ENCODE measurements at regions not wholly inside any gene's neighbourhood (a gene's known extent, or its start where the extent isn't known, plus 50 kb on each side); places are given as distances from the start of the nearest gene placed in this dataset.

DNA sequence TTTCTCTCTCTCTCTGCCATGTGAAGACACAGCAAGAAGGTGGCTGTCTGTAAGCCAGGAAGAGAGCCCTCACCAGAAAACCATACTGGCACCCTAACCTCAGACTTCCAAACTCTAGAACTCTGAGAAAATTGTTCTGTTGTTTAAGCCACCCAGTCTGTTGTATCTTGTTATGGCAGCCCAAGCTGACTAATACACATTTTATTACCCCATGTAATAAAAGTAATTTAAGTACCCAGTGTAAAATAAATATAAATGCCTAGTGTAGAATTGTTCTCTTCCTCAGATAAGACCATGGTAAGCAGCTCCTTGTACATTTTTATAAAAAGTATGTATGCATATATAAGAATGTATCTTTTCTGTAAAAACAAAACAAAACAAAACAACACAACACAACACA, 119.7 kb downstream of the DTL start:
- Histone ChIP-seq H3K4me3 (no peak overlapping the region), H3K27me3 (no peaks in the 10 kb centered on the region), H4K20me1 (no peaks in the 10 kb centered on the region), H3K9me3 (replicated peaks in 1 of 11) (peaks cover 0 to 18% (median 10%) of the 10 kb centered on the region in 11 experiments; a peak in 13 of 22 replicates), H3K4me2 (no peak overlapping the region), H3K27ac (no peak overlapping the region), H3K4me1 (peaks cover 10 to 33% (median 25%) of the 10 kb centered on the region in 10 experiments), H3K9ac (no peak overlapping the region), H3K36me3 (no peaks in the 10 kb centered on the region)
- TF ChIP-seq Cebpa-rat (IDR thresholded peaks at IDR 0.05), result no peak

DNA sequence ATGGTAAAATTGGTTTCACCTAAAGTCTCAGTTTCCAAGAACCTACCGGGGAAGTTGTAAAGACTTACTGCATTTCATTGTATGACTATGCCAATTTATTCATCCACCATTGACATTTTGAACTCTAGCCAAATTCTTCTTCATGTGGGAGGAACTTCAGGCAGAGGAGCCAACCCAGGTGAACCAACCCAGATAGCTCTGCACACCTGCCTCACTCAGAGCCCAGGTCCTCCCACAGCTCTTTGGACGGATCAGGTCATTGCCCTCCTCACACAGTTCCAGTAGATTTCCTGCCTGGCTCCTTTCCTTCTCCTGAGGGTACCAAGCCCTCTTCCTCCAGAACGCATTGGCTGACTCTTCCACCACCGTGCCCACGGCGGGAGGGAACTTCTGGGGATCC, 121.7 kb downstream of the DTL start:
- Histone ChIP-seq H3K36me3 (no peaks in the 10 kb centered on the region), H3K27me3 (no peaks in the 10 kb centered on the region), H3K4me3 (no peak overlapping the region), H3K4me2 (no peak overlapping the region), H3K9ac (no peak overlapping the region), H3K9me3 (replicated peaks in 1 of 11) (peaks cover 0 to 18% (median 10%) of the 10 kb centered on the region in 11 experiments; a peak in 13 of 22 replicates), H4K20me1 (no peaks in the 10 kb centered on the region), H3K4me1 (peaks cover 22 to 32% (median 27%) of the 10 kb centered on the region in 10 experiments), H3K27ac (no peak overlapping the region)
- TF ChIP-seq Cebpa-rat (IDR thresholded peaks at IDR 0.05), result no peak

DNA sequence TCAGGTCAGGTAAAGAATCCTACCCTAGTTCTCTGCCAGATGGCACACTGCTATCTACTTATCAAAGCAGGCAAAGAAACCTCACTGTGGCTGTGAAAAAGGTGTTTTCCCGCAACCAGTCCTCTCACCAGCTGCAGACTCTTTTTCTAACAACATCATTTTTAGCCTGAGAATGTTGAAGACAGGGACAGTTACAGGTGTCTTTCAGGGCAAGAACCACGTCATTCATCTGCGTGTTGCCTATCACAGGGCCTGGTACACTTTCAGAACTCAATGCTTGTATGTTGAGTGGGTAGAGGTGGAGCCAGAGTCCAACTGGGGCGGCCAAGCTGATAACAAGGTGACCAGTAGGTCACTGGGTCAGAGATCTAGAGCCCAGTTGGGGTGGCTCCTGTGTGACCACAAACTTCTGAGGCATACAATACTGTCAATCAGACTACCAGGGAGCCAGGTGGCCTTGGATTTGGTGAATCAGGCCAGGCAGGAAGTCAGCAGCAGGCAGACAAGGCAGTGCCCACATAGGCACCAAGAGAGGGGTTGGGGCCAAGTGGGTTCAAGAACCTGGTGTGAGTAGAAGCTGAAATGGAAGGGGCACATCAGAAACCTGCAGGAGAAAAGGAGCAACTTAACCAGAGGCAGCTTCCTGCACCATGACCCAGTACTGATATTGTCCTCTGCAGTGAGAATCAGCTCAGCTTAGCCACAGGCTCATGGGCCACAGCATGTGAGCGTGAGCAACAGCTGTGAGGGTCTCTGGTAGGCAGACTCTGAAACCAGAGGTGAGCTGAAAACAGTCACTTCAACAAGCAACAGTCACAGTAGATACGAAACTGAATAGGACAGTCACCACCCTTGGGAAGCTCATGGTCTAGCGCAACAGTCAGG, 123.6 kb downstream of the DTL start:
- Histone ChIP-seq H4K20me1 (no peaks in the 10 kb centered on the region), H3K9ac (no peak overlapping the region), H3K4me3 (no peak overlapping the region), H3K27me3 (no peaks in the 10 kb centered on the region), H3K4me2 (peak overlapping the region in 8 of 11 experiments; percentile 12 to 49 (median 30); a peak in 9 of 22 replicates), H3K36me3 (no peaks in the 10 kb centered on the region), H3K4me1 (peaks cover 23 to 47% (median 36%) of the 10 kb centered on the region in 10 experiments), H3K9me3 (replicated peaks in 1 of 11) (peaks cover 0 to 11% (median 8%) of the 10 kb centered on the region in 11 experiments; a peak in 13 of 22 replicates), H3K27ac (no peak overlapping the region)
- no peak for TF ChIP-seq Cebpa-rat (IDR thresholded peaks at IDR 0.05)

DNA sequence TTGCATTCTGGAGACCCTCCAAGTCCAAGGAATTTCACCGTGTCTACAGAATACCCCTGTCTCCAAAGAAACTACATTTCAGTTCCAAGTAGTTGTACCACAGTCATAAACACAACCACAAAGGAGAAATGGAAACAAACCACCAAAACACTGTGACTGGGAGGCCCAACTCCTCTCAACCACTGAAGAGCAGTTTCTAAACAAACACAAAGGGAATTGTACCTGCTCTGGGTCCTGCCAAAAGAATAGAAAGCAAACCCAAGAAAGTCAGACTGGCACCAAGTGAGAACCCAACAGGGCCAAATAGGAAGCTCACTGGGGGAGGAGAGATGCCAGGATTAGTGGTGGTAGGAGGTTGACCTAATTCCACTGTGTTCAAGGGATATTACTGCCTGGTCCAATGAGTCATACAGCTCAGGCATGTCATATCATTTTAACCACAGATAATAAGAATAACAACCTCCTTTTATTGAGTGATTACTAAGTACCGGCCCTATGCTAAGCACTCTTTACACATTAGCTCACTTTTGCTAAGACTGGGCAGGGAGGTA, 123.9 kb upstream of the PPP2R5A start:
- Histone ChIP-seq H3K4me2 (peak overlapping the region; percentile 28 to 81 (median 68)), H3K4me3 (no peak overlapping the region), H3K4me1 (peaks cover 23 to 54% (median 44%) of the 10 kb centered on the region in 10 experiments), H3K9me3 (replicated peaks in 1 of 11) (peaks cover 0 to 8% (median 4%) of the 10 kb centered on the region in 11 experiments; a peak in 6 of 22 replicates), H3K27ac (0 out of 22 replicates have a peak overlapping the region, but pooled peaks of 1 of the 11 experiments have one; percentile 37), H3K9ac (no peak overlapping the region), H3K27me3 (no peaks in the 10 kb centered on the region), H4K20me1 (no peaks in the 10 kb centered on the region), H3K36me3 (no peaks in the 10 kb centered on the region)
- no peak for TF ChIP-seq Cebpa-rat (IDR thresholded peaks at IDR 0.05)

DNA sequence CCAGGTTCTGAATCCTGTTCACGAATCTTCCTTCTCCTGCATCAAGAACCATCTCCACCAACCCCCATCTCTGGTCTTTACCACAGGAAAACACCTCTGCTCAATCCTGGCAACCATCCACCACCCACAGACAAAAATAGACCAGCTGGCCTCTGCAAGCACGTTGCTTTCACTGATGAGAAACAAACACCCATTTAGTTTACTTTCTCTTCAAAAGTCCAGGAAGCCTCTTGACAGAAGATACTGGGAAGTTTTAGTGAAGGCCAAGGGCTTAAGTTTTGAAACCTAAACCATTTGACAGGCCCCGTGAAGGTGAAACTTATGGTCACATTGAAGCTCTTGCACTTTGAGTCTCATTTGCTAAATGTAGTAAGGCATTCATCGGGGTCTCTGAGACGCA, 122.6 kb upstream of the PPP2R5A start:
- no peak for TF ChIP-seq Cebpa-rat (IDR thresholded peaks at IDR 0.05)
- Histone ChIP-seq H3K36me3 (no peaks in the 10 kb centered on the region), H3K4me3 (peak overlapping the region in 1 of 10 experiments; percentile 21; a peak in 1 of 20 replicates), H3K4me1 (peaks cover 34 to 68% (median 56%) of the 10 kb centered on the region in 10 experiments), H3K9ac (peak overlapping the region in 2 of 11 experiments; percentile 9 to 11; a peak in 1 of 22 replicates), H3K27ac (peak overlapping the region in 4 of 11 experiments; percentile 2 to 43 (median 25); a peak in 6 of 22 replicates), H3K4me2 (peak overlapping the region; percentile 6 to 81 (median 69)), H4K20me1 (no peaks in the 10 kb centered on the region), H3K27me3 (no peaks in the 10 kb centered on the region), H3K9me3 (replicated peaks in 1 of 11) (peaks cover 0 to 8% (median 4%) of the 10 kb centered on the region in 11 experiments; a peak in 6 of 22 replicates)

DNA sequence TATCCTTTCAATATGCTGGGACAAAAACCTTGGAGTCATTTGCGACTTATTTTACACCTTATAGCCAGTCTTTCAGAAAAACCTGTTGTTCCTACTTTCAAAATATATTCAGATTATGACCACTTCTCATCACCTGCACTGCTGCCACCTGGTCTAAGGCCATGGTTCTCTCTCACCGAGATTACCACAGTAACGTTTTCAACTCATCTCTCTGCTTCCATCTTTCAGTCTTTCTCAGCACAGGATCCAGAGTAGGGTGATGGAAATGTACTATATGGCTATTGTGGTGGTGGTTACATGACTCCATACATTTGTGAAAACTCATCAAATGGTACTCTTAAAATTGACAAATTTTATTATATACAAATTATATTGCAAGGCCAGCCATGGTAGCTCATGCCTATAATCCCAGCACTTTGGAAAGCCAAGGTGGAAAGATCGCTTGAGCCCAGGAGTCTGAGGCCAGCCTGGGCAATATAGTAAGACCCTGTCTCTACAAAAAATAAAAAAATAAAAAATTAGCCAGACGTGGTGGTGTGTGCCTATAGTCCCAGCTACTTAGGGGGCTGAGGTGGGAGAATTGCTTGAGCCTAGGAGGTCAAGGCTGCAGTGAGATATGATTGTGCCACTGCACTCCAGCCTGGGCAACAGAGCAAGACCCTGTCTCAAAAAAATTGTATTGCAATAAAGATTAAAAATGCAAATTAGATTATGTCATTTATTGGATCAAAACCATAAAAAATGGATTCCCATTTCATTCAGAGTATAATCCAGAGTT, 120.9 kb upstream of the PPP2R5A start:
- Histone ChIP-seq H3K9ac (no peak overlapping the region), H3K9me3 (replicated peaks in 1 of 11) (peaks cover 0 to 8% (median 4%) of the 10 kb centered on the region in 11 experiments; a peak in 6 of 22 replicates), H3K27me3 (no peaks in the 10 kb centered on the region), H3K4me2 (no peak overlapping the region), H4K20me1 (no peaks in the 10 kb centered on the region), H3K36me3 (no peaks in the 10 kb centered on the region), H3K27ac (no peak overlapping the region), H3K4me1 (peaks cover 34 to 59% (median 52%) of the 10 kb centered on the region in 10 experiments), H3K4me3 (no peak overlapping the region)
- no peak for TF ChIP-seq Cebpa-rat (IDR thresholded peaks at IDR 0.05)

DNA sequence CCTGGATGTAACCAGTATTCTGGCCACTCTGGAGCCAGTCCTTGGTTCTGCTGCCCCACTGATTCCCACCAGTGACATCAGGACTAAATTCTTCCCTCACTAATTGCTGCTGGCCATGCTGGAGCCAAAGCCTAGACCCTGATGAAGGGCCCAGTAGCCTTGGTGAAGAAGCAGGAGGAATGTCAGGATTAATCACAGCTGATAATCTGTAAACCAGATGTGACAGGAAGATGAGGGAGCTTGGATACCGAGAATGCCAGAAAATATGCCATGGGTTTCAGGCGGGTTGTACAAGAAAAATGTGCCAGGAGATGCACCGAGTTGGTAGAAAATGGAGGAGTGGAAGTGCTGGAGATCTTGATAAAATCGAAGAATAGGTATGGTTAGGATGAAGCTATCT, 119.0 kb upstream of the PPP2R5A start:
- Histone ChIP-seq H3K27ac (peak overlapping the region in 1 of 11 experiments; percentile 54; a peak in 1 of 22 replicates), H3K4me2 (peak overlapping the region; percentile 48 to 89 (median 74))
- TF ChIP-seq Cebpa-rat (IDR thresholded peaks at IDR 0.05), result no peak

DNA sequence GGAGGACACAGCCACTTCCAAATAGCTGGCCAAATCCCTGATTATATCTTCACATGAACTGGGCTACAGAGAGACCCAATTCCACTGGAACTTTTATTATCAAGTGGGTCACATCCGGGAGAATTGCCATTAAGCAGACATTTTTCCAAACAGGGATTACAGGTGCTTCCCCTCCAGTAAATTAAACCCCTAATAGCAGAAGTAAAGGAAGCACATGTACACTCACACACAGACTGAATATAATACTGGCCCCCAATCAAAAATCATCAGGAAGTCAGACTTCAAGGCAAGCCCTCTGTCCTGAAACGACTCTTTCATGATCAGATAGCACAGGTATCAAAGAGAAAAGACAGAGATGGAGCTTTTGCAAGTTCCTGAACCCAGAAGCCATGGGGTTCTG, 118.6 kb upstream of the PPP2R5A start:
- peak overlapping the region; percentile 48 to 89 (median 74) for H3K4me2 ChIP-seq
- H4K20me1 ChIP-seq, result no peaks in the 10 kb centered on the region
- H3K36me3 ChIP-seq, result no peaks in the 10 kb centered on the region
- H3K4me1 ChIP-seq, result peaks cover 27 to 45% (median 40%) of the 10 kb centered on the region in 10 experiments
- H3K27ac ChIP-seq, result peak overlapping the region in 5 of 11 experiments; percentile 18 to 54 (median 28); a peak in 8 of 22 replicates
- H3K9ac ChIP-seq, result peak overlapping the region in 2 of 11 experiments; percentile 3 to 14; a peak in 2 of 22 replicates
- TF ChIP-seq Cebpa-rat (IDR thresholded peaks at IDR 0.05), result no peak
- peaks cover 0 to 8% (median 4%) of the 10 kb centered on the region in 11 experiments; a peak in 6 of 22 replicates for H3K9me3 ChIP-seq (replicated peaks in 1 of 11)
- H3K4me3 ChIP-seq, result no peak overlapping the region
- no peaks in the 10 kb centered on the region for H3K27me3 ChIP-seq

More for the DNA sequence above, 119.0 kb upstream of the PPP2R5A start:
- Histone ChIP-seq H3K4me3 (no peak overlapping the region), H3K9me3 (replicated peaks in 1 of 11) (peaks cover 0 to 8% (median 4%) of the 10 kb centered on the region in 11 experiments; a peak in 6 of 22 replicates), H3K36me3 (no peaks in the 10 kb centered on the region), H3K9ac (peak overlapping the region in 2 of 11 experiments; percentile 3 to 14; a peak in 2 of 22 replicates), H3K27me3 (no peaks in the 10 kb centered on the region), H4K20me1 (no peaks in the 10 kb centered on the region), H3K4me1 (peaks cover 31 to 49% (median 44%) of the 10 kb centered on the region in 10 experiments)

All from BLaER1 treated with 17β-estradiol and CSF1 and Interleukin-3, amounts not matched to agents 10 nM and 100 nM (cell line).